ENCODE measurements at regions not wholly inside any gene's neighbourhood (a gene's known extent, or its start where the extent isn't known, plus 50 kb on each side); places are given as distances from the start of the nearest gene placed in this dataset.

GRCh38 chr3:27794211-27794610 lies 72.1 kb upstream of the EOMES start:
- TF ChIP-seq CTCF (conservative IDR thresholded peaks at IDR 0.05) (no peak), ZFX (IDR thresholded peaks at IDR 0.05) (no peak)

All from C4-2B (cell line).